ENCODE measurements at regions not wholly inside any gene's neighbourhood (a gene's known extent, or its start where the extent isn't known, plus 50 kb on each side); places are given as distances from the start of the nearest gene placed in this dataset.

DNA sequence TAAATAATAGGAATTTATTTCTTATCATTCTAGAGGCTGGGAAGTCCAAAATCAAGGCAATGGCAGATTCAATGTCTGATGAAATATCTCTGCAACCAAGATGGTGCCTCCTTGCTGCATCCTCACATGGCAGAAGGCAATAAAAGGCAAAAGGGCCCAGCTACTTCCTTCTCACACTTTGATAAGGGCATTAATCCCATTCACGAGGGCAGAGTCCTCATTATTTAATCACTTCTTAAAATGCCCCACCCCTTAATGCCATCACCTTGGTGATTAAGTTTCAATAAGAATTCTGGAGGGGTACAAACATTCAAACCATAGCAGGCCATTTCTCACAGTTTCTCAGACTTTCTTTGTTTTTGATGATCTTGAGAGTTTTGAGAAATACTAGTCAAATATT, 145.8 kb upstream of the TSHZ2 start:
- WGBS, 2 donors (ENCODE audit: low coverage in 1 of 2): 77 to 100% methylated on average over 1 of the region's 1 CpG
- TF ChIP-seq EP300 (IDR thresholded peaks at IDR 0.05) (no peak), POLR2A (IDR thresholded peaks at IDR 0.05) (no peak), POLR2AphosphoS5 (IDR thresholded peaks at IDR 0.05) (no peak)
- TF ChIP-seq, protein P1, sequence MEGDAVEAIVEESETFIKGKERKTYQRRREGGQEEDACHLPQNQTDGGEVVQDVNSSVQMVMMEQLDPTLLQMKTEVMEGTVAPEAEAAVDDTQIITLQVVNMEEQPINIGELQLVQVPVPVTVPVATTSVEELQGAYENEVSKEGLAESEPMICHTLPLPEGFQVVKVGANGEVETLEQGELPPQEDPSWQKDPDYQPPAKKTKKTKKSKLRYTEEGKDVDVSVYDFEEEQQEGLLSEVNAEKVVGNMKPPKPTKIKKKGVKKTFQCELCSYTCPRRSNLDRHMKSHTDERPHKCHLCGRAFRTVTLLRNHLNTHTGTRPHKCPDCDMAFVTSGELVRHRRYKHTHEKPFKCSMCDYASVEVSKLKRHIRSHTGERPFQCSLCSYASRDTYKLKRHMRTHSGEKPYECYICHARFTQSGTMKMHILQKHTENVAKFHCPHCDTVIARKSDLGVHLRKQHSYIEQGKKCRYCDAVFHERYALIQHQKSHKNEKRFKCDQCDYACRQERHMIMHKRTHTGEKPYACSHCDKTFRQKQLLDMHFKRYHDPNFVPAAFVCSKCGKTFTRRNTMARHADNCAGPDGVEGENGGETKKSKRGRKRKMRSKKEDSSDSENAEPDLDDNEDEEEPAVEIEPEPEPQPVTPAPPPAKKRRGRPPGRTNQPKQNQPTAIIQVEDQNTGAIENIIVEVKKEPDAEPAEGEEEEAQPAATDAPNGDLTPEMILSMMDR (IDR thresholded peaks at IDR 0.05): no peak
- Histone ChIP-seq H3K4me3 (no peak overlapping the region), H3K4me1 (no peaks in the 10 kb centered on the region), H3K27ac (no peak overlapping the region), H3K27me3 (no peaks in the 10 kb centered on the region), H3K9me3 (peaks cover 0 to 19% (median 0%) of the 10 kb centered on the region in 3 donors), H3K36me3 (no peaks in the 10 kb centered on the region)
- ATAC-seq: no peak

DNA sequence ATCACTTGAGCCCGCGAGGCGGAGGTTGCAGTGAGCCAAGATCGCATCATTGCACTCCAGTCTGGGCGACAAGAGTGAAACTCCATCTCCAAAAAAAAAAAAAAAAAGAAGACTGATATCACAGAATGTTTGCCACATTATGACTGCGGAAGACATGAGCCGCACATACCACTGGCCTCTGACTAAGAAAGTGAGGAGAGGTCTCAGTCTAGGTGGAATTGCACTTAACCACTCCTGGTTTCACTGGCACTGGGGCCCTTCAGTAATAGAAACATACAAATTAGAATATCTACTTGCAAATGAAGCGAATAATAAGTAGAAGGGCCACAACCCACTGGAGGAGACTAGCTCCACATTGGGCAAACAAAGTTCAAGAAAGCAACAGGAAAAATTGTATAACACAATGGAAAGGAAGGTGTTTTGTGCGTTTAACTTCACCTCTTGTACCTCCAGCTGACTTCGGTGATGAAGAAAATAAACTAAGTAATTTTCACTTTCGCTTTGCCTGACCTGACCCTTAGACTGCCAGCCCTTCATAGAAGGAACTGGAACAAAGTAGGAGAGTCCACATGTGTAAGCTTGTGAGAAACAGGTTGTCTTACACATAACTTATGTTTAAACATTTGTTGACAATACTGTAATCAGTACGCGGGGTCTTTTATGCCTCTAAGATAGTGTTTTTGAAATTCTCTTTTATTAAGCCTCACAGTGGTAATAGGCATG, 147.5 kb upstream of the TSHZ2 start:
- ATAC-seq: no peak
- Histone ChIP-seq H3K4me3 (no peak overlapping the region), H3K27me3 (no peaks in the 10 kb centered on the region), H3K9me3 (peaks cover 0 to 9% (median 0%) of the 10 kb centered on the region in 3 donors), H3K36me3 (no peaks in the 10 kb centered on the region), H3K27ac (no peak overlapping the region), H3K4me1 (no peaks in the 10 kb centered on the region)
- TF ChIP-seq POLR2A (IDR thresholded peaks at IDR 0.05) (no peak), EP300 (IDR thresholded peaks at IDR 0.05) (no peak), POLR2AphosphoS5 (IDR thresholded peaks at IDR 0.05) (no peak)
- TF ChIP-seq, protein P1 (IDR thresholded peaks at IDR 0.05): no peak
- WGBS, 2 donors (ENCODE audit: low coverage in 1 of 2): 81 to 82% methylated on average over 11 of the region's 13 CpGs

DNA sequence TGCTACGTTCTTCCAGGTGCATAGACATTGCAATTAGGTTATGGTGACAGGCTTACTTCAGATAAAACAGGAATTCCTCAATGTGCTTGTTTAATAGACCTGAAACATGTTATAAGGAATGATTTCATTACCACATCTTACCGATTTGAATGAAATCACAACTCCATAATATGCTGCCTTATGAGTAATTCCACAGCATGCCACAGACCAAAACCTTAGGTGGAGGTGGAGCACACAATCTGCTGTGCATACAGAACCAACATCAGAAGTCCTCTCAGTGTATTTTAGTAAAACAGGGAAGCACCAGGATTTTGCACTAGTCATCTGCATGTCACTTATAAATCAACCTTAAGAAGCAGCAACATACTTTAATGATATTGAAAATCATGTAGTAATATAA, 148.9 kb upstream of the TSHZ2 start:
- WGBS, 2 donors (ENCODE audit: low coverage in 1 of 2): 55 to 85% methylated on average over 2 of the region's 2 CpGs
- no peaks in the 10 kb centered on the region for H3K4me1 ChIP-seq
- H3K27ac ChIP-seq: no peak overlapping the region
- H3K36me3 ChIP-seq: no peaks in the 10 kb centered on the region
- no peaks in the 10 kb centered on the region for H3K27me3 ChIP-seq
- TF ChIP-seq, protein P1 (IDR thresholded peaks at IDR 0.05): no peak
- TF ChIP-seq POLR2AphosphoS5 (IDR thresholded peaks at IDR 0.05) (no peak), POLR2A (IDR thresholded peaks at IDR 0.05) (no peak), EP300 (IDR thresholded peaks at IDR 0.05) (no peak)
- no peak for ATAC-seq
- H3K9me3 ChIP-seq: no peaks in the 10 kb centered on the region
- no peak overlapping the region for H3K4me3 ChIP-seq

DNA sequence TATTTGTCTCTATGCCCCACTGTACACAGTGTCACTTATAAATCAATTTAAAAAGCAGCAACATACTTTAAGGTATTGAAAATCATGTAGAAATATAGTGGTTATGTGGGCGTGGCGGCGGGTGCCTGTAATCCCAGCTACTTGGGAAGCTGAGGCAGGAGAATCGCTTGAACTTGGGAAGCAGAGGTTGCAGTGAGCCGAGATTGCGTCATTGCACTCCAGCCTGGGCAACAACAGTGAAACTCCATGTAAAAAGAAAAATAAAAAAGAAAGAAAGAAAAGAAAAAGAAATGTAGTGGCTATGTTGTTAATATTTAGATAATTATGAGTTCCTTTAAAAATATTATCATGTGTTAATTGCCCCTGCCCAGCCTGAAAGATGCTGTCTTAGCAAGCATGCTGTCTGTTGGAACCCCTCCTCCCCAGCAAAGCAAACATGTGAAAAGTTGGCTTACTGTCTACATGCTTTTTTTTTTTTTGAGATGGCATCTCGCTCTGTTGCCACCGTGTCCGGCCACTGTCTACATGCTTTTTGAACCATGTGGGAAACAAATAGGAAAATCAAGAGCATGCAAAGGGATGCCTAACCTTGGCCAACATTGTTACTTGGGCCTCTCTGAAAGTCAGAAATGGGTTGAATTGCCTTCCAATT, 151.4 kb upstream of the TSHZ2 start:
- Histone ChIP-seq H3K4me1 (no peaks in the 10 kb centered on the region), H3K27ac (no peak overlapping the region), H3K9me3 (no peaks in the 10 kb centered on the region), H3K36me3 (no peaks in the 10 kb centered on the region), H3K4me3 (no peak overlapping the region), H3K27me3 (no peaks in the 10 kb centered on the region)
- 87 to 92% methylated on average over 4 of the region's 9 CpGs for WGBS, 2 donors (ENCODE audit: low coverage in 1 of 2)
- TF ChIP-seq, protein P1 (IDR thresholded peaks at IDR 0.05): no peak
- no peak for TF ChIP-seq POLR2AphosphoS5 (IDR thresholded peaks at IDR 0.05)
- TF ChIP-seq POLR2A (IDR thresholded peaks at IDR 0.05): no peak
- TF ChIP-seq EP300 (IDR thresholded peaks at IDR 0.05): no peak
- no peak for ATAC-seq

DNA sequence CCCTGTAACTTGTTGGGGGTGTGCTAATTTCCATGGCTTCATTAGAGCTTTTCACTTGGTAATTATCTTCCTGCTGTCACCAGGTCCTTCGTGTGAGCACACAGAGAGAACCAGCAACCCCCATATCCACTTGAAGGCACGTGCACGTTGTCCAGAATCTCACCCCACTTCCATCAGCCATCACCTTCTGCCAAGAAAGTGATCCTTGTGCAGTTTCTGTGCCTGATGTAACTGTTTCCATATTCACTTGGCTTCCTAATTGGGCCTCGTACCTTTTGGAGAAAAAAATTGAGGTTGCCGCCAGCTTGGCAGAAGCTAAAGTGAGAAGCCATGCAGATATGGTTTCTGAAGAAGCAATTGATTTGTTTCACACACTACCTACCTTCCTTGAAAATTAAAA, 153.7 kb upstream of the TSHZ2 start:
- no peaks in the 10 kb centered on the region for H3K27me3 ChIP-seq
- ATAC-seq: no peak
- H3K4me1 ChIP-seq: no peaks in the 10 kb centered on the region
- WGBS, 2 donors (ENCODE audit: low coverage in 1 of 2): 90% methylated on average over 2 of the region's 5 CpGs; no CpG with 5 or more reads in 1 of the 2 donors
- no peak overlapping the region for H3K4me3 ChIP-seq
- no peak for TF ChIP-seq EP300 (IDR thresholded peaks at IDR 0.05)
- TF ChIP-seq POLR2AphosphoS5 (IDR thresholded peaks at IDR 0.05): no peak
- TF ChIP-seq POLR2A (IDR thresholded peaks at IDR 0.05): no peak
- TF ChIP-seq, protein P1 (IDR thresholded peaks at IDR 0.05): no peak
- H3K36me3 ChIP-seq: no peaks in the 10 kb centered on the region
- no peaks in the 10 kb centered on the region for H3K9me3 ChIP-seq
- H3K27ac ChIP-seq: no peak overlapping the region

Measured in gastroesophageal sphincter (tissue), 4 donors.